ENCODE measurements at regions not wholly inside any gene's neighbourhood (a gene's known extent, or its start where the extent isn't known, plus 50 kb on each side); places are given as distances from the start of the nearest gene placed in this dataset.
A peak's percentile ranks its signal among the peaks of the same experiment; 100 is the strongest.

- no peak overlapping the region for H3K4me3 Mint-ChIP-seq
Observed at GRCh38 chr13:95492044-95492801, 60.3 kb upstream of the CLDN10 start.

GRCh38 chr13:95494082-95494681, 58.3 kb upstream of the CLDN10 start:
- intact Hi-C loops (cut with DNase I, micrococcal nuclease): loop anchor here (1.0 kb wide), 1 partner anchor 340 kb away; no protein-coding TSS in a partner anchor
- ChIA-PET CTCF (no interaction called here), POLR2A (no interaction called here)
- Mint-ChIP-seq H3K27ac (no peak overlapping the region), H3K4me1 (ENCODE audit: low read depth) (no peaks in the 10 kb centered on the region), H3K4me3 (no peak overlapping the region), H3K36me3 (ENCODE audit: low read depth) (no peaks in the 10 kb centered on the region), H3K9me3 (peaks cover 5% of the 10 kb centered on the region), H3K27me3 (peaks cover 19% of the 10 kb centered on the region)
- H3K27ac ChIP-seq (ENCODE audit: low read depth in 1 of 2, low read length in 2 of 2): no peak overlapping the region
- H3K9me3 ChIP-seq (ENCODE audit: control insufficient read depth in 1 of 2, insufficient read depth in 1 of 2, low read length in 2 of 2): peaks cover 3 to 5% of the 10 kb centered on the region in 2 experiments
- H3K4me1 ChIP-seq (ENCODE audit: insufficient read depth, low read length): no peaks in the 10 kb centered on the region
- ATAC-seq (ENCODE audit: poor library complexity): no peak
- TF ChIP-seq, protein P1, sequence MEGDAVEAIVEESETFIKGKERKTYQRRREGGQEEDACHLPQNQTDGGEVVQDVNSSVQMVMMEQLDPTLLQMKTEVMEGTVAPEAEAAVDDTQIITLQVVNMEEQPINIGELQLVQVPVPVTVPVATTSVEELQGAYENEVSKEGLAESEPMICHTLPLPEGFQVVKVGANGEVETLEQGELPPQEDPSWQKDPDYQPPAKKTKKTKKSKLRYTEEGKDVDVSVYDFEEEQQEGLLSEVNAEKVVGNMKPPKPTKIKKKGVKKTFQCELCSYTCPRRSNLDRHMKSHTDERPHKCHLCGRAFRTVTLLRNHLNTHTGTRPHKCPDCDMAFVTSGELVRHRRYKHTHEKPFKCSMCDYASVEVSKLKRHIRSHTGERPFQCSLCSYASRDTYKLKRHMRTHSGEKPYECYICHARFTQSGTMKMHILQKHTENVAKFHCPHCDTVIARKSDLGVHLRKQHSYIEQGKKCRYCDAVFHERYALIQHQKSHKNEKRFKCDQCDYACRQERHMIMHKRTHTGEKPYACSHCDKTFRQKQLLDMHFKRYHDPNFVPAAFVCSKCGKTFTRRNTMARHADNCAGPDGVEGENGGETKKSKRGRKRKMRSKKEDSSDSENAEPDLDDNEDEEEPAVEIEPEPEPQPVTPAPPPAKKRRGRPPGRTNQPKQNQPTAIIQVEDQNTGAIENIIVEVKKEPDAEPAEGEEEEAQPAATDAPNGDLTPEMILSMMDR (IDR thresholded peaks at IDR 0.05): peak; percentile 73
- no peak overlapping the region for H3K4me3 ChIP-seq (ENCODE audit: low read length)
- peaks cover 0 to 5% of the 10 kb centered on the region in 2 experiments for H3K27me3 ChIP-seq (ENCODE audit: control insufficient read depth in 1 of 2, insufficient read depth in 2 of 2, low read length in 2 of 2)
- DNase-seq: peak in 3 of 14 experiments; percentile 45 to 65 (median 58)
- no peaks in the 10 kb centered on the region for H3K36me3 ChIP-seq (ENCODE audit: insufficient read depth, low read length)

More at GRCh38 chr13:95492044-95492801, 60.3 kb upstream of the CLDN10 start:
- peaks cover 19% of the 10 kb centered on the region for H3K27me3 Mint-ChIP-seq
- H3K4me3 ChIP-seq (ENCODE audit: low read length): no peak overlapping the region
- ATAC-seq (ENCODE audit: poor library complexity) (no peak), DNase-seq (no peak)
- ChIA-PET CTCF (no interaction called here), POLR2A (no interaction called here)
- no peak overlapping the region for H3K27ac Mint-ChIP-seq
- peaks cover 5% of the 10 kb centered on the region for H3K9me3 Mint-ChIP-seq
- intact Hi-C loops (cut with DNase I, micrococcal nuclease): no loop called here
- no peaks in the 10 kb centered on the region for H3K4me1 ChIP-seq (ENCODE audit: insufficient read depth, low read length)
- TF ChIP-seq, protein P1 (IDR thresholded peaks at IDR 0.05): no peak
- peaks cover 0 to 3% of the 10 kb centered on the region in 2 experiments for H3K27me3 ChIP-seq (ENCODE audit: control insufficient read depth in 1 of 2, insufficient read depth in 2 of 2, low read length in 2 of 2)
- H3K27ac ChIP-seq (ENCODE audit: low read depth in 1 of 2, low read length in 2 of 2): no peak overlapping the region
- peaks cover 3 to 5% of the 10 kb centered on the region in 2 experiments for H3K9me3 ChIP-seq (ENCODE audit: control insufficient read depth in 1 of 2, insufficient read depth in 1 of 2, low read length in 2 of 2)
- H3K36me3 ChIP-seq (ENCODE audit: insufficient read depth, low read length): no peaks in the 10 kb centered on the region
- no peaks in the 10 kb centered on the region for H3K36me3 Mint-ChIP-seq (ENCODE audit: low read depth)
- H3K4me1 Mint-ChIP-seq (ENCODE audit: low read depth): no peaks in the 10 kb centered on the region

DNA sequence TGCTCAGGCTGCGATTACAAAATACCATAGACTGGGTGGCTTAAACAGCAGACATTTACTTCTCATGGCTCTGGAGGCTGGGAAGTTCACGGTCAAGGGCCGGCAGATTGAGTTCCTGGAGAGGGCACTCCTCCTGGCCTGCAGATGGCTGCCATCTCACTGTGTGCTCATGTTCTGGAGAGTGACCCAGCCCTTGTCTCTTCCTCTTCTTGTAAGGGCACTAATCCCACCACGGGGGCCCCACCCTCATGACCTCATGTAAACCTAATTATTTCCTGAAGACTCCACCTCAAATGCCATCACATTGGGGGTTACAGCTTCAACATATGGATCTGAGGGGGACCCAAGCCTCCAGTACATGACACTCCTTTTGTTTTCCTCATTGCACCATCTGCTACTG, 56.0 kb upstream of the CLDN10 start:
- intact Hi-C loops (cut with DNase I, micrococcal nuclease): no loop called here
- TF ChIP-seq, protein P1 (IDR thresholded peaks at IDR 0.05): no peak
- Mint-ChIP-seq H3K27me3 (peaks cover 12% of the 10 kb centered on the region), H3K27ac (no peak overlapping the region), H3K4me3 (no peak overlapping the region), H3K4me1 (ENCODE audit: low read depth) (no peaks in the 10 kb centered on the region), H3K36me3 (ENCODE audit: low read depth) (no peaks in the 10 kb centered on the region), H3K9me3 (peaks cover 7% of the 10 kb centered on the region)
- H3K36me3 ChIP-seq (ENCODE audit: insufficient read depth, low read length): no peaks in the 10 kb centered on the region
- H3K27me3 ChIP-seq (ENCODE audit: control insufficient read depth in 1 of 2, insufficient read depth in 2 of 2, low read length in 2 of 2): peaks cover 0 to 5% of the 10 kb centered on the region in 2 experiments
- H3K27ac ChIP-seq (ENCODE audit: low read depth in 1 of 2, low read length in 2 of 2): no peak overlapping the region
- CTCF ChIA-PET: no interaction called here
- H3K4me1 ChIP-seq (ENCODE audit: insufficient read depth, low read length): no peaks in the 10 kb centered on the region
- POLR2A ChIA-PET: no interaction called here
- ATAC-seq (ENCODE audit: poor library complexity) (no peak), DNase-seq (no peak)
- no peak overlapping the region for H3K4me3 ChIP-seq (ENCODE audit: low read length)
- peaks cover 5 to 7% of the 10 kb centered on the region in 2 experiments for H3K9me3 ChIP-seq (ENCODE audit: control insufficient read depth in 1 of 2, insufficient read depth in 1 of 2, low read length in 2 of 2)
